CD4-positive, alpha-beta T cell treated with Interleukin-15 for 4 hours (primary cell): ENCODE measurements at regions not wholly inside any gene's neighbourhood (a gene's known extent, or its start where the extent isn't known, plus 50 kb on each side); places are given as distances from the start of the nearest gene placed in this dataset.

Source experiments
- DNase-seq: peaks from one replicate; pipeline ENCODE4 v3.0.0-alpha.2; 2020; ENCODE audit warnings: low spot score

DNA sequence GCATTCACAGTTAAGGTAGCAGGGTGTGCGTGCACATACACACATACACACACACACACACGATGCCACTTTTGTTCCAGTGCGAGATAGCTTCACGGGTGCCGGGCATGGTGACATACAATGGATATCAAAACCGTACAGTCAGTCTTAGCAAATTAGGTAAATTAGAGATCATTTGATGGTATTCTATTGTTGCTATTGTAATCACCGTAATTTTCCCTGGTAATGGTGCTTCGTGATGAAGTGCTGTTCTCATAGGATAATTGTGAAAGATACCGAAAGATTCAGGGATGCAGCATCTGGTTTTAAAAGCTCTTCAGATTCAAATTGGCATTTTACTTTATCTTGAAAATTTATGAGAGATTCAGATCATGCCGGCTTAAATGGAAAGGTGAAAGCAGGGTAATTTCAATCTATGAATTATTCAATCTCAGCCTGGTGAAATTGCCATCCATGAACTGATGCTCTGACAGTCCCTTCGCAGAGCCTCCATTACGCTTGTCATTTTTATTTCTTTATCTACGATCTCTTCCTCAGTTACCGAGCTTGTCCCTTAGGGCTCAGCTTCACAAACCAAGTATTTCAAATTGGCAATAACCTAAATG is 71.3 kb upstream of the SOX4 start:
- DNase-seq, result no peak

DNA sequence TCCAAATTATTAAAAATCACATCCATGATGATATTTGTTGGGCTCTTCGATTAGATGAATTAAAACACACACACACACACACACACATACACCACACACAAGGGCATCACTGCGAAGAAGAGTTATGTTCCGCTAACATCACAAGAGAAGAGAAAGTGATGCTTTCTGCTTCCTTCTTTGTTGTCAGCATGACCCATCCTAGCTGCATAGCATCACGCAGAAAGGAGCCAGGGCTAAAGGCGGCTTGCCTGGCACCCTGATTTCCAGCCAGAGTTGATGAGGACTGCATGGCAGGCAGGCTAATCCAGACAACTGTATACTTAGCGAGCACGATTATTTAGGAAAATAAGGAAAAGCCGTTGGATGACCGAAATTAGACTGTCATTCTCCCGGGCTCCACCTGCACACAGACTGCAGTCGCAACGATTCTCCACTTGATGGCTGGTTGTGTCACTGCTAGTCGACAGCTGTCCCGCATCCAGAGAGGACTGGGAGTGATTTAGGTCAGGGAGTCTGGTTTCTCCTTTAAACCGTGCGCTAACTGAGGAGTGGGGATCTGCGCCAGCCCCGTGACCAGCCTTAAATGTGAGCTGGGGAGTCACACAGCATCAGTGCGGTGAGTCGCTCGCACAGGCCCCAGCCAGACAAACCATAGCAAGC is 70.6 kb upstream of the SOX4 start:
- DNase-seq, result no peak

GRCh38 chr6:21523652-21524051 is 69.9 kb upstream of the SOX4 start:
- DNase-seq, result no peak

- DNase-seq, result no peak
These were observed 69.3 kb upstream of the SOX4 start for GRCh38 chr6:21524201-21524600.

- no peak for DNase-seq
These were observed 66.6 kb upstream of the SOX4 start for GRCh38 chr6:21526974-21527373.

GRCh38 chr6:21527731-21528130 is 65.8 kb upstream of the SOX4 start:
- no peak for DNase-seq

DNA sequence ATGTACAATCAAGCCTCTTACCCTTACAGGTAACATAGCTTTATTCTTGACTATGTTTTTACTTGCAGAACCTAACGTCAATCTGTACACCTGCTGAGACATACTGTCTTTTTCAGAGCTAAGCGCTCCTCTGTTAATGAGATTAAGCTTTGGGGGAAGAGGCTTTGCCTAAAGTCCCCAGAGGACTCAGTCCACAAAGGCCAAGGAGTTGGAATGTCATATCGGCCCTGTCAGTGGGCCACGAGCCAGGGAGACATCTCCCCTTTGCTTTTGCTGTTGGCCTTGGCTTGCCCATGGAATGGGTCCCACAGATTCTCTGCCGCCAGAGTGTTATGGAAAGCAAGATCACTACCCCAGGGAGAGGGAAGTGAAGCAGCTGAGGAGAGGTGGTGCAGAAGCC is 64.1 kb upstream of the SOX4 start:
- no peak for DNase-seq

DNA sequence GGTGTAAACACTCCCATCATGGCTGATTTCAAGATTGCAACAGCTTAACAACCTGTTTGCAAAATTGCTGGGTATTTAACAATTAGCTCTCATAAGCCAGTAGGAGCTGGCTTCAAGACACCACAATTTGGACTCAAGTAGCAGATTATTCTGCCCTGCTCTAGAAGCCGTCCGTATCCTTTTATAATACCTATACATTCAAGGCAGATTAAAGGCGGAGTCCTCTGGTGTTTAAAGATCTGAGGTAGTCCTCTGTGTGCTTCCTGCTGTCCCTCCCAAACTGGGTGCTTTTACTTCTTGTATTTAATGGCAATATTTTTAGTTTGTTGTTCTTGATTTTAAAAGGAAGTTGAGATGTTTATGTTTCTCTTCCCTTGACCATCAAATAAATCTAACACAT is 62.2 kb upstream of the SOX4 start:
- no peak for DNase-seq

- DNase-seq, result no peak
These were observed 59.9 kb upstream of the SOX4 start for GRCh38 chr6:21533678-21534077.

GRCh38 chr6:21536280-21536766 is 57.2 kb upstream of the SOX4 start:
- DNase-seq, result no peak

GRCh38 chr6:21537637-21538036 is 55.9 kb upstream of the SOX4 start:
- no peak for DNase-seq

- no peak for DNase-seq
These were observed 55.3 kb upstream of the SOX4 start for GRCh38 chr6:21538186-21538798.

- no peak for DNase-seq
These were observed 53.9 kb upstream of the SOX4 start for GRCh38 chr6:21539621-21540100.
